H4 (cell line): ENCODE measurements at regions not wholly inside any gene's neighbourhood (a gene's known extent, or its start where the extent isn't known, plus 50 kb on each side); places are given as distances from the start of the nearest gene placed in this dataset.

Experiments
- DNase-seq: peaks from one replicate; pipeline ENCODE4 v3.0.0-alpha.2; 2015; ENCODE audit warnings: low spot score

- no peak for DNase-seq
Measured at GRCh38 chr1:60458111-60458510, 384.5 kb upstream of the C1orf87 start.

GRCh38 chr1:60449876-60450275 is 376.3 kb upstream of the C1orf87 start:
- no peak for DNase-seq

GRCh38 chr1:60448850-60449249 is 375.3 kb upstream of the C1orf87 start:
- no peak for DNase-seq

- no peak for DNase-seq
Measured at GRCh38 chr1:60444680-60445079, 371.1 kb upstream of the C1orf87 start.

GRCh38 chr1:60436186-60436585 is 362.6 kb upstream of the C1orf87 start:
- no peak for DNase-seq

- no peak for DNase-seq
Measured at GRCh38 chr1:60431593-60431992, 358.0 kb upstream of the C1orf87 start.

GRCh38 chr1:60430375-60430774 is 356.8 kb upstream of the C1orf87 start:
- DNase-seq = no peak

- DNase-seq = no peak
Measured at GRCh38 chr1:60428127-60428526, 354.6 kb upstream of the C1orf87 start.

GRCh38 chr1:60427701-60428100 is 354.1 kb upstream of the C1orf87 start:
- DNase-seq = no peak

- DNase-seq = no peak
Measured at GRCh38 chr1:60427194-60427593, 353.6 kb upstream of the C1orf87 start.

- DNase-seq = no peak
Measured at GRCh38 chr1:60425528-60425927, 352.0 kb upstream of the C1orf87 start.

- no peak for DNase-seq
Measured at GRCh38 chr1:60423146-60423780, 349.7 kb upstream of the C1orf87 start.

GRCh38 chr1:60421965-60422364 is 348.4 kb upstream of the C1orf87 start:
- no peak for DNase-seq

- no peak for DNase-seq
Measured at GRCh38 chr1:60419023-60419422, 345.5 kb upstream of the C1orf87 start.

GRCh38 chr1:60415696-60416095 is 342.1 kb upstream of the C1orf87 start:
- DNase-seq = no peak

- no peak for DNase-seq
Measured at GRCh38 chr1:60413091-60413490, 339.5 kb upstream of the C1orf87 start.

GRCh38 chr1:60411591-60411990 is 338.0 kb upstream of the C1orf87 start:
- no peak for DNase-seq

- no peak for DNase-seq
Measured at GRCh38 chr1:60402816-60403215, 329.2 kb upstream of the C1orf87 start.

- no peak for DNase-seq
Measured at GRCh38 chr1:60402216-60402615, 328.6 kb upstream of the C1orf87 start.

- DNase-seq = no peak
Measured at GRCh38 chr1:60394436-60394835, 320.9 kb upstream of the C1orf87 start.

- DNase-seq = no peak
Measured at GRCh38 chr1:60390593-60391282, 317.2 kb upstream of the C1orf87 start.

- no peak for DNase-seq
Measured at GRCh38 chr1:60388092-60388987, 314.8 kb upstream of the C1orf87 start.

GRCh38 chr1:60387175-60387574 is 313.6 kb upstream of the C1orf87 start:
- DNase-seq = no peak
